ENCODE measurements at regions not wholly inside any gene's neighbourhood (a gene's known extent, or its start where the extent isn't known, plus 50 kb on each side); places are given as distances from the start of the nearest gene placed in this dataset.

DNA sequence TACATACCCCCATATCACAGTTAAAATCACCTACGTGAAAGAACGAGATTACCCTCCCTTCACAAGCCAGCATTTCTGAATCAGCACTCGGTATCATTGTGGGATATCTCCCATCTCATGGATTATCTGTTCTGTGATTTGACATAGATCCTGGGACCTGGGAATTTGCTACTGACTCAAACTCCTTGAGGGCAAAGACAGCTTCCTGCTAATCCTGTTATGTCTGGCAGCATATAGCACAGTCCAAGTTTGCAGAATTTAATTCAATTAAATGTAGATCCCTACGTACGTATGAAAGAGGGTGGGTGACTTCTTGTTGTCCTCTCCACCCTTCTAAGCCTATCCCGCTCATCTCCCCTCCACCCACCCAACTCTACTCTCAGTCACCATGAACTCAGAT is 476.5 kb downstream of the KLF5 start:
- no peaks in the 10 kb centered on the region for H3K9me3 ChIP-seq
- H3K9ac ChIP-seq (ENCODE audit: low read depth in 2 of 2, low read length in 2 of 2) = no peak overlapping the region
- no peak overlapping the region for H3K4me3 ChIP-seq
- intact Hi-C loops (cut with DNase I) = no loop called here
- TF ChIP-seq CTCF (IDR thresholded peaks at IDR 0.05) = no peak
- H3K36me3 ChIP-seq = no peaks in the 10 kb centered on the region
- no peak overlapping the region for H3K27ac ChIP-seq
- DNase-seq = no peak
- no peaks in the 10 kb centered on the region for H3K27me3 ChIP-seq
- H3K4me1 ChIP-seq = no peaks in the 10 kb centered on the region

- TF ChIP-seq CTCF (IDR thresholded peaks at IDR 0.05) = no peak
- no peaks in the 10 kb centered on the region for H3K9me3 ChIP-seq
- H3K27me3 ChIP-seq = no peaks in the 10 kb centered on the region
- no peak overlapping the region for H3K9ac ChIP-seq (ENCODE audit: low read depth in 2 of 2, low read length in 2 of 2)
- no peaks in the 10 kb centered on the region for H3K36me3 ChIP-seq
- intact Hi-C loops (cut with DNase I) = no loop called here
- no peak overlapping the region for H3K4me3 ChIP-seq
- H3K4me1 ChIP-seq = no peaks in the 10 kb centered on the region
- DNase-seq = no peak
- no peak overlapping the region for H3K27ac ChIP-seq
Measured at GRCh38 chr13:73532987-73533510, 474.2 kb downstream of the KLF5 start.

DNA sequence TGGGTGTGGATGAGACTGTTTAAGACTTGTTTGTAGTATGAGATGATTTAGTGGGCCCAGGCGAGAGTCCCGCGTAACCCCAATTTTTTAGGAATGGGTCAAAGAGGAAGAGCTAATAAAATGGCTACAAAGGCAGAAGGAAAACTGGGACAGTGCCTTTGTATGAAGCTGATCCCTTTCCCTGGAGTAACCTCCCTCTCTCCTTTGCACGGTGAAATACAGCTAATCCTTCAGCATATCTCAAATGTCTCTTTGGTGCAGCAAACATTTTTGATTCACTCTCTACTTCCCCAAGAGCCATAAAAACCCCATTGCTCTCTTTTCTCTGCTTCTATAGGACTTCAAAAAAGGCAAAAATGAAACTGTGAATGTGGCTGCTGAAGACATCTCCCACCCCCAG is 473.8 kb downstream of the KLF5 start:
- Histone ChIP-seq H3K27ac (no peak overlapping the region), H3K9ac (ENCODE audit: low read depth in 2 of 2, low read length in 2 of 2) (no peak overlapping the region), H3K27me3 (no peaks in the 10 kb centered on the region), H3K36me3 (no peaks in the 10 kb centered on the region), H3K4me3 (no peak overlapping the region), H3K9me3 (no peaks in the 10 kb centered on the region), H3K4me1 (no peaks in the 10 kb centered on the region)
- intact Hi-C loops (cut with DNase I) = no loop called here
- no peak for TF ChIP-seq CTCF (IDR thresholded peaks at IDR 0.05)
- no peak for DNase-seq

DNA sequence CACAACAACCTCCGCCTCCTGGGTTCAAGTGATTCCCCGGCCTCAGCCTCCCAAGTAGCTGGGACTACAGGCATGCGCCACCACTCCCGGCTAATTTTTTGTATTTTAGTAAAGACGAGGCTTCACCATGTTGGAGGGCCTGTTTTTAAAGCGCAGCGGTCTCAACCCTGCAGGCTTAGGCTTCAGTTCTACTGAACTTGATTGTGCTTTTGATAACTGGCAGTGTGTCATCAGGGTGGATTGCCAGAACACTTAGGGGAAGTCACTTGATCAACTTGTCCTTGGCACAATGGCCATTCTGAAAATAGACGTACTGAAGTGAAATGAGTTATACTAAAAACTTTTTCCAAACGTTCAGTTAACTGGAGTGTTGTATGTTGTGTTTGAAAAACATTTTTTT is 472.2 kb downstream of the KLF5 start:
- Histone ChIP-seq H3K4me3 (no peak overlapping the region), H3K36me3 (no peaks in the 10 kb centered on the region), H3K27ac (no peak overlapping the region), H3K4me1 (no peaks in the 10 kb centered on the region), H3K9me3 (no peaks in the 10 kb centered on the region), H3K9ac (ENCODE audit: low read depth in 2 of 2, low read length in 2 of 2) (no peak overlapping the region), H3K27me3 (no peaks in the 10 kb centered on the region)
- TF ChIP-seq CTCF (IDR thresholded peaks at IDR 0.05) = no peak
- DNase-seq = no peak
- intact Hi-C loops (cut with DNase I) = no loop called here

DNA sequence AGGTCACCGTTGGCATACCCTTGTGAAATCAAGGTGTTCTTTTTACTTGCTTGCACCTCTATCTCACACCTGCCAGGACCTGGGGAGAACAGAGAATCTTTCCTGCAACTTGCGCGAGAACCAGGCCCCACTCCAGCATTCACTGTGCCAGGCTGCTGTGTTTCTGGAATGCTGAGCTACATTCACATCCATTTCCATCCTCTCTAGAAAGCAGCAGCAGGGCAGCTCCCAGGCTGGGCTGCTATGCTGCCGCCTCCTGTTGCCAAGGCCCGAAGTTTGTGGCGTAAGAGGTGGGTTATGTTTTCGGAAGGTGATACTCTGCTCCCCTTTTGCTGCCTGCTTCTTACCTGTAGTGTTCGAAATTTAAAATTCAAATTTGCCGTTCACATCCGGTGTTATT is 464.1 kb downstream of the KLF5 start:
- intact Hi-C loops (cut with DNase I) = no loop called here
- no peaks in the 10 kb centered on the region for H3K27me3 ChIP-seq
- H3K4me3 ChIP-seq = no peak overlapping the region
- no peak overlapping the region for H3K9ac ChIP-seq (ENCODE audit: low read depth in 2 of 2, low read length in 2 of 2)
- H3K27ac ChIP-seq = no peak overlapping the region
- no peak for DNase-seq
- no peaks in the 10 kb centered on the region for H3K9me3 ChIP-seq
- no peak for TF ChIP-seq CTCF (IDR thresholded peaks at IDR 0.05)
- no peaks in the 10 kb centered on the region for H3K36me3 ChIP-seq
- H3K4me1 ChIP-seq = no peaks in the 10 kb centered on the region

Data from colonic mucosa (tissue), 4 donors.